ENCODE measurements at regions not wholly inside any gene's neighbourhood (a gene's known extent, or its start where the extent isn't known, plus 50 kb on each side); places are given as distances from the start of the nearest gene placed in this dataset.

GRCh38 chr5:4570047-4570995 is 569.8 kb upstream of the ADAMTS16 start:
- no peak overlapping the region for H3K9ac ChIP-seq (ENCODE audit: low read depth in 2 of 2, low read length in 2 of 2)
- no peaks in the 10 kb centered on the region for H3K9me3 ChIP-seq
- no peak overlapping the region for H3K4me3 ChIP-seq
- H3K27ac ChIP-seq, result no peak overlapping the region
- intact Hi-C loops (cut with DNase I), result no loop called here
- DNase-seq, result no peak
- no peak for TF ChIP-seq CTCF (IDR thresholded peaks at IDR 0.05)
- H3K36me3 ChIP-seq, result no peaks in the 10 kb centered on the region
- H3K4me1 ChIP-seq, result no peaks in the 10 kb centered on the region
- H3K27me3 ChIP-seq, result no peaks in the 10 kb centered on the region

- no peak for DNase-seq
- TF ChIP-seq CTCF (IDR thresholded peaks at IDR 0.05), result no peak
- no peaks in the 10 kb centered on the region for H3K4me1 ChIP-seq
- H3K36me3 ChIP-seq, result no peaks in the 10 kb centered on the region
- H3K9me3 ChIP-seq, result no peaks in the 10 kb centered on the region
- no peaks in the 10 kb centered on the region for H3K27me3 ChIP-seq
- H3K4me3 ChIP-seq, result no peak overlapping the region
- H3K9ac ChIP-seq (ENCODE audit: low read depth in 2 of 2, low read length in 2 of 2), result no peak overlapping the region
- intact Hi-C loops (cut with DNase I), result no loop called here
- no peak overlapping the region for H3K27ac ChIP-seq
Measured at GRCh38 chr5:4571248-4571948, 568.7 kb upstream of the ADAMTS16 start.

GRCh38 chr5:4572311-4573100 is 567.6 kb upstream of the ADAMTS16 start:
- no peaks in the 10 kb centered on the region for H3K27me3 ChIP-seq
- no peak overlapping the region for H3K9ac ChIP-seq (ENCODE audit: low read depth in 2 of 2, low read length in 2 of 2)
- H3K4me3 ChIP-seq, result no peak overlapping the region
- H3K27ac ChIP-seq, result no peak overlapping the region
- no peaks in the 10 kb centered on the region for H3K4me1 ChIP-seq
- no peak for TF ChIP-seq CTCF (IDR thresholded peaks at IDR 0.05)
- H3K9me3 ChIP-seq, result no peaks in the 10 kb centered on the region
- intact Hi-C loops (cut with DNase I), result no loop called here
- DNase-seq, result no peak
- no peaks in the 10 kb centered on the region for H3K36me3 ChIP-seq

DNA sequence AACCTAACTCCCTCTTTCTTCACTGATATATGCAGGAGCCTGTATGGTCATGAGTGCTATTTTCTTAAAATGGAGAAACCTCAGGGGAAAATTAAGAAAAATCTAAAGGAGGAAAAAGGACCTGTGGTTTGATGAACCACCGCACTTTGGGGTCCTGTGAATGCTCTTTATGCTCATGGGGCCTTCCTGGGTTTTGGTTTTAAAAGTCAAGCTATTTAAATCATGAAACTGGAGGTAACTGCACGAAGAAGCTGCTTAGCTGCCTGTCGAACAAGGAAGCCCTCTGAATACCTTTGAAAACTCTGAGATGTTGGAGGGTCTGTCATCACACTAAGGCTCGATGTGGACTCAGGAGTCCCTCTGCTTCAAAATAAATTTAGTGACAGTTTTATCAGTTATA is 564.5 kb upstream of the ADAMTS16 start:
- Histone ChIP-seq H3K4me3 (no peak overlapping the region), H3K36me3 (no peaks in the 10 kb centered on the region), H3K27ac (no peak overlapping the region), H3K4me1 (no peaks in the 10 kb centered on the region), H3K9me3 (no peaks in the 10 kb centered on the region), H3K9ac (ENCODE audit: low read depth in 2 of 2, low read length in 2 of 2) (no peak overlapping the region), H3K27me3 (no peaks in the 10 kb centered on the region)
- DNase-seq, result no peak
- TF ChIP-seq CTCF (IDR thresholded peaks at IDR 0.05), result no peak
- intact Hi-C loops (cut with DNase I), result no loop called here

- no peak overlapping the region for H3K9ac ChIP-seq (ENCODE audit: low read depth in 2 of 2, low read length in 2 of 2)
- H3K27me3 ChIP-seq, result no peaks in the 10 kb centered on the region
- H3K27ac ChIP-seq, result no peak overlapping the region
- H3K36me3 ChIP-seq, result no peaks in the 10 kb centered on the region
- DNase-seq, result no peak
- no peak for TF ChIP-seq CTCF (IDR thresholded peaks at IDR 0.05)
- no peaks in the 10 kb centered on the region for H3K4me1 ChIP-seq
- intact Hi-C loops (cut with DNase I), result no loop called here
- H3K4me3 ChIP-seq, result no peak overlapping the region
- H3K9me3 ChIP-seq, result no peaks in the 10 kb centered on the region
Measured at GRCh38 chr5:4576161-4576748, 563.9 kb upstream of the ADAMTS16 start.

Data from colonic mucosa (tissue), 4 donors.